ENCODE measurements at regions not wholly inside any gene's neighbourhood (a gene's known extent, or its start where the extent isn't known, plus 50 kb on each side); places are given as distances from the start of the nearest gene placed in this dataset.
A peak's percentile ranks its signal among the peaks of the same experiment; 100 is the strongest.
"Not testable (repeated sequence)": the region's sequence is repeated elsewhere in the genome, so short reads cannot be mapped to it uniquely, and the experiment has no call there.

GRCh38 chr6:27831434-27832081 lies 80.6 kb downstream of the OR2B2 start:
- Histone ChIP-seq H3K9ac (ENCODE audit: low read depth in 1 of 2, low read length in 2 of 2) (peak overlapping the region; percentile 47 to 66), H3K4me1 (ENCODE audit: control insufficient read depth in 4 of 4, insufficient read depth in 4 of 4, low read length in 3 of 4) (peaks cover 5 to 33% (median 15%) of the 10 kb centered on the region in 4 donors), H3K4me3 (ENCODE audit: low read depth in 1 of 3, low read length in 3 of 3) (peak overlapping the region; percentile 23 to 52 (median 49)), H3K27ac (ENCODE audit: low read depth in 1 of 2, low read length in 2 of 2) (peak overlapping the region; percentile 78 to 95)
- H3K36me3 ChIP-seq (ENCODE audit: control insufficient read depth in 4 of 4, insufficient read depth in 3 of 4, low read depth in 1 of 4, low read length in 3 of 4); H3K27me3 ChIP-seq (ENCODE audit: control insufficient read depth in 4 of 4, insufficient read depth in 4 of 4, low read length in 3 of 4); H3K9me3 ChIP-seq (ENCODE audit: control insufficient read depth in 4 of 4, low read length in 3 of 4): not testable (repeated sequence)
- WGBS: 5% methylated on average over 22 of the region's 26 CpGs
- DNase-seq (ENCODE audit: low spot score): peak; percentile 75
- peak; percentile 45 for TF ChIP-seq YY1 (IDR thresholded peaks at IDR 0.05)
- TF ChIP-seq SP1 (IDR thresholded peaks at IDR 0.05): peak; percentile 71
- TF ChIP-seq REST (IDR thresholded peaks at IDR 0.05): peak; percentile 63
- peak; percentile 27 to 48 for TF ChIP-seq HNF4A (conservative IDR thresholded peaks at IDR 0.05)
- TF ChIP-seq RXRA (IDR thresholded peaks at IDR 0.05): peak; percentile 24 to 57
- TF ChIP-seq ZBTB33 (IDR thresholded peaks at IDR 0.05): peak; percentile 96
- peak; percentile 14 to 63 for TF ChIP-seq GABPA (IDR thresholded peaks at IDR 0.05 in 1 of 2, conservative IDR thresholded peaks at IDR 0.05 in 1 of 2)
- TF ChIP-seq TAF1 (conservative IDR thresholded peaks at IDR 0.05): peak; percentile 96

- Histone ChIP-seq H3K27ac (ENCODE audit: low read depth in 1 of 2, low read length in 2 of 2) (peak overlapping the region; percentile 77 to 95), H3K4me1 (ENCODE audit: control insufficient read depth in 4 of 4, insufficient read depth in 4 of 4, low read length in 3 of 4) (peaks cover 7 to 26% (median 11%) of the 10 kb centered on the region in 4 donors), H3K9ac (ENCODE audit: low read depth in 1 of 2, low read length in 2 of 2) (peak overlapping the region; percentile 60 to 95), H3K4me3 (ENCODE audit: low read depth in 1 of 3, low read length in 3 of 3) (peak overlapping the region; percentile 62 to 98 (median 89))
- H3K9me3 ChIP-seq (ENCODE audit: control insufficient read depth in 4 of 4, low read length in 3 of 4); H3K27me3 ChIP-seq (ENCODE audit: control insufficient read depth in 4 of 4, insufficient read depth in 4 of 4, low read length in 3 of 4); H3K36me3 ChIP-seq (ENCODE audit: control insufficient read depth in 4 of 4, insufficient read depth in 3 of 4, low read depth in 1 of 4, low read length in 3 of 4): not testable (repeated sequence)
- DNase-seq (ENCODE audit: low spot score): peak; percentile 61
- peak; percentile 7 for TF ChIP-seq REST (IDR thresholded peaks at IDR 0.05)
- WGBS: 4% methylated on average over 31 of the region's 52 CpGs
Observed at GRCh38 chr6:27830600-27831433, 81.4 kb downstream of the OR2B2 start.
